GM21367 (cell line): ENCODE measurements at regions not wholly inside any gene's neighbourhood (a gene's known extent, or its start where the extent isn't known, plus 50 kb on each side); places are given as distances from the start of the nearest gene placed in this dataset.
A peak's percentile ranks its signal among the peaks of the same experiment; 100 is the strongest.
"Not testable (repeated sequence)": the region's sequence is repeated elsewhere in the genome, so short reads cannot be mapped to it uniquely, and the experiment has no call there.

Source experiments
- ATAC-seq: cut with Tn5 transposase; IDR thresholded peaks from one replicate; pipeline ENCODE4 v1.9.1; 2021; ENCODE audit not compliant: unreplicated experiment

GRCh38 chr5:109283086-109283485 is 126.7 kb downstream of the PJA2 start:
- ATAC-seq: not testable (repeated sequence)

- ATAC-seq: no peak
Observed at GRCh38 chr5:109281136-109281690, 128.6 kb downstream of the PJA2 start.

GRCh38 chr5:109278141-109278540 is 131.6 kb downstream of the PJA2 start:
- no peak for ATAC-seq

GRCh38 chr5:109275919-109276318 is 133.9 kb downstream of the PJA2 start:
- ATAC-seq: no peak

DNA sequence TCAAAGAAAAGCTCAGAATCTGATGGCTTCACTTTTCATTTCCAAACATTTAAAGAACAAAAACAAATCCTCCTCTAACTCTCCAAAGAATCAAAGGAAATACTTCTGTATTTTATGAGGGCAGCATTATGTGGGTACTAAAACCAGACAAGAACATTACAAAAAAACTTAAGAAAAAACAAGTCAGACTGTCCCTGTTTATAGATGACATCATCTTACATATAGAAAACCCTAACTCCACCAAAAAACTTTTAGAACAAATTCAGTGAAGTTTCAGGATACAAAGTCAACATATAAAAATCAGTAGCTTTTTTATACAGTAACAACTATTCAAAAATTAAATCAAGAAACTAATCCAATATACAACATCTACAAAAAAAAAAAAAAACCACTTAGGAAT is 136.2 kb downstream of the PJA2 start:
- ATAC-seq: no peak

DNA sequence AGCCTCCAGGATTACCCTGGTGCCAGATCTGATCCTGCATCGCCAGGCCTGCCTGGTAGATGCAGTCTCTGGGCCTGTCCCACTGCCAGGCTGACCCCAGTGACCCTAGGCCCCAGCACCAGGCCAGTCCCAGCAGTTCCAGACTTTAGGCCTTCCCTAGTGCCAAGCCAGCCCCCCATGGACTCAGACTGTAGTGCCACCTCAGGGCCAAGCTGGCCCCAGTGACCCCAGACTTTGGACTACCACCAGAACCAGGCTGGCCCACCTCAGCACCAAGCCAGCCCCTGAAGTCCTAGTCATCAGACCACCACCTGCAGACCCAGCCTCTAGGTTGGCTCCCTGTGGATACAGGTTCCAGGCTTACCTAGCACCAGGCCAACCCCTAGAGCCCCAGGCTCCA is 142.5 kb downstream of the PJA2 start:
- ATAC-seq: no peak

DNA sequence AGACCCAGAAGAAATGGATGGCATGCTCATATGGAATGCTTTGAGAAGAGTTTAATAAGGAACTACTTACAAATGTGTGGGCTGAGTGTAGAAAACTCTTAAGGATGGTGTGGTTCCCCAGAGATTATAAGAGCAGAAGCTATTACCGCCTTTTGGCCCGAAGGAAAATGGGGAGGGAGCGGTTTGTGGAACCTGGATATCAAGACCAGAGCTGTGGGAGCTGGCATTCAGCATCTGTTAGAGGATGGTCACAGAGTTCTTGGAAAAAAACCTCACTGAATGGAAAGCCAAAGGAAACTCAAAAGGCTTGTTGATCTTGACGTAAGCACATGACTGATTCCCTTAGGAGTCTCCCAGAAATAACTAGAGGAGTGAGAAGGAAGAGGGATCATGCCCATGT is 151.0 kb downstream of the PJA2 start:
- no peak for ATAC-seq

DNA sequence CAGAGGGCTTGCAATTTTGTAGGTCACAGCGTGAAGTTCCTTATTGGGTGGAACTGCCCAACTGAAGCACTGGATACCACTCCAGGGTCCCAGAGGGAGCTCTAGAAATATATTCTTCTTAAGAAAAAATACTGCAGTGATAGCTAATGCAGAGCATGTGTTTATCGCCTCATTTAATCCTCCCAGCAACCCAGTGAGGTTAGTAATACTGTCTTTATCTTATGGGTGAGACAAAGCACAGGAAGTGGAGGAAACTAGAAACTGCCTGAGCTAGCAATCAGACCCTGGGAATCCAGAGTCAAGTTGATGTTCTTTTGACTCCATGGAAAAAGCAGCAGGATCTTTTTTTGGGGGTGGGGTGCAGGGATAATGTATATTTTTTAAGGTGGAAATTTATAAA is 153.3 kb downstream of the PJA2 start:
- no peak for ATAC-seq

- ATAC-seq: no peak
Observed at GRCh38 chr5:109254511-109254910, 155.3 kb downstream of the PJA2 start.

- no peak for ATAC-seq
Observed at GRCh38 chr5:109253262-109253661, 156.5 kb downstream of the PJA2 start.

- no peak for ATAC-seq
Observed at GRCh38 chr5:109252731-109253130, 157.0 kb downstream of the PJA2 start.

- ATAC-seq: no peak
Observed at GRCh38 chr5:109250533-109251329, 159.0 kb downstream of the PJA2 start.

GRCh38 chr5:109250080-109250479 is 159.7 kb downstream of the PJA2 start:
- ATAC-seq: no peak

GRCh38 chr5:109249126-109249525 is 160.6 kb downstream of the PJA2 start:
- ATAC-seq: no peak

- peak; percentile 75 for ATAC-seq
Observed at GRCh38 chr5:109247986-109248385, 161.8 kb downstream of the PJA2 start.

DNA sequence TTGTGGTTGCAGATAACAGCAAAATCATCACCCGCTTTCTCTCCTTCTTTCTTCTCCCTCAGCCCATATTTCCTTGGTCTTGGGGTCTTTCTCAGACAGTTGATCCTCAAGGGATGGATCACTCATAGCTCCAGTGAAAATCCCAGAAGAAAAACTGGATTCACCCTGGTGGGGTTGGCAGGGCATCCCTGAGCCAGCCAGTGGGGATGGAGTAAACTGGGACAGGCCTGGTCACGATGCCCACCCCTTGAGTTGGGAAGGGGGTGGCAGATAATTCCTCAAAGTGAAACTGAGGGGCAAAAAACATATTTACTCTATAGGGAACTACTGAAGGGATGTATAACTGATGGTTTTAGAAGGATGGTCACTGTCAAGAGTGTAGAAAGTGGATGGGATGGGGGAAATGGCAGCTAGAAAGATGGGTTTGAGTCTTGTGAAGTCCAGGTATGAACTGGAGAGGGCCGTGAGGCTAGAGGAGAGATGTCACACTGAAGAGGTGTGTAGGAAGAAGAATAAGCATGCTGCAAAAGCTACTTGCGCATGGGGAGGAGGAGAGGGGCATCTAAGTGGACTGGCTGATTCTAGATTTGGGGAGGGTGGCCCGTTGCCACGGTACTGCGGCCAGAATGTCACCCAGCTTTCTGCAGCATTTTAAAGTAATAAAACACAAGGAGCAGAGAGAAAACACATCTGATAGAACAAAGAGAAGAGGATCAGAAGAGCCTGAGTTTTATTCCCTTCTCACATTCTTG is 162.8 kb downstream of the PJA2 start:
- no peak for ATAC-seq
